Esophagus squamous epithelium (tissue), 5 donors: ENCODE measurements at regions not wholly inside any gene's neighbourhood (a gene's known extent, or its start where the extent isn't known, plus 50 kb on each side); places are given as distances from the start of the nearest gene placed in this dataset.

ENCODE experiments used
- DNase-seq: peaks from one replicate; lab custom pipeline; 2025; lab: John Stamatoyannopoulos, UW
- H3K27ac ChIP-seq, 4 donors: fragments of 200-600 bp; sonication (generic); one replicate each; pipeline ENCODE4 v1.5.1; 2016 to 2019; ENCODE audit warnings: mild to moderate bottlenecking in 1 of 4
- H3K27me3 ChIP-seq, 4 donors: fragments of 200-600 bp; sonication (generic); 1 replicate in 3 of 4; 2 replicates in 1 of 4; pipeline versions ENCODE4 v1.5.1 to v1.6.0; 2017 to 2021; ENCODE audit warnings: antibody characterized with exemption in 1 of 4
- H3K36me3 ChIP-seq, 3 donors: fragments of 200-600 bp; sonication (generic); one replicate each; pipeline ENCODE4 v1.5.1; 2016 to 2019
- H3K4me1 ChIP-seq, 3 donors: fragments of 200-600 bp; sonication (generic); one replicate each; pipeline ENCODE4 v1.5.1; 2017 to 2019
- H3K4me3 ChIP-seq, 4 donors: fragments of 200-600 bp; sonication (generic); 1 replicate in 3 of 4; 2 replicates in 1 of 4; pipeline ENCODE4 v1.5.1; 2016 to 2019; ENCODE audit warnings: mild to moderate bottlenecking in 2 of 4, moderate library complexity in 1 of 4
- H3K9me3 ChIP-seq, 3 donors: fragments of 200-600 bp; sonication (generic); one replicate each; pipeline ENCODE4 v1.5.1; 2016 to 2019
- CTCF ChIP-seq, 6 experiments: fragments of 450-650 bp in 4 of 6; fragments of 200-600 bp in 2 of 6; sonication (generic) in 2 of 6; IDR thresholded peaks; one replicate each; pipeline ENCODE4 v1.5.1; 2016 to 2019; ENCODE audit warnings: antibody characterized with exemption in 6 of 6, mild to moderate bottlenecking in 4 of 6, moderate library complexity in 4 of 6
- POLR2A ChIP-seq, 4 donors: fragments of 450-650 bp; IDR thresholded peaks; one replicate each; pipeline ENCODE4 v1.6.1; 2017; ENCODE audit warnings: antibody characterized with exemption in 4 of 4, mild to moderate bottlenecking in 4 of 4, moderate library complexity in 3 of 4
- WGBS, 2 donors: methylation state at CpG; one replicate each; pipeline ENCODE4 v1.1.5; 2018; 5-methylcytosine and 5-hydroxymethylcytosine counted together
- intact Hi-C: fragments of 100-400 bp; cut with DNase I; formaldehyde crosslinking; loops from one replicate; pipeline ENCODE4 v1.15.0; 2022
- donor health status: DM: yes; HTN: yes; CAD: no.

DNA sequence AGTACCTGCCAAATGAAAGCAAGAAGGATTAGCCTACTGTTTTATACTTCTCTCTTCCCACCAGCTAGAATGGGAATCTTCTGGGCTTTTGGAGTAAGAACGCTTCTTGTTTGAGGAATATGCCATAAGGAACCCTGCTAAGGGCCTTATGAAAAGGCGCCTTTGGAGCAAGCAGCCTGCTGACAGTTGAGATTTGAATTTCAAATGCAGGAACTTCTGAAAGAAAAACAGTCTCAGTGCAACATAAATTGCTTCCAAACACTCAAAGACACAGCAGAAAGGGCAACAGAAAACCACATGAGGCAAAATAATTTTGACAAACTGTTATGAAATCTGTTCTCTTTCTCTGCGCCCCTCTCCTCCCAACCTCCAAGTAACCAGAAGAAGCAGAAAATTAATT lies 149.4 kb upstream of the B3GAT2 start:
- Histone ChIP-seq H3K36me3 (no peaks in the 10 kb centered on the region), H3K4me3 (no peak overlapping the region), H3K4me1 (peaks cover 0 to 32% (median 0%) of the 10 kb centered on the region in 3 donors), H3K27ac (peak overlapping the region in 2 of 4 donors; percentile 32 to 45), H3K9me3 (no peaks in the 10 kb centered on the region), H3K27me3 (no peaks in the 10 kb centered on the region)
- 50 to 62% methylated on average over 3 of the region's 3 CpGs for WGBS, 2 donors
- TF ChIP-seq POLR2A (IDR thresholded peaks at IDR 0.05) (no peak), CTCF (IDR thresholded peaks at IDR 0.05) (no peak)
- DNase-seq: no peak
- intact Hi-C loops: no loop called here

GRCh38 chr6:71107911-71108420 lies 151.1 kb upstream of the B3GAT2 start:
- Histone ChIP-seq H3K27me3 (no peaks in the 10 kb centered on the region), H3K4me3 (peak overlapping the region in 2 of 4 donors; percentile 14 to 38), H3K4me1 (peaks cover 0 to 32% (median 0%) of the 10 kb centered on the region in 3 donors), H3K27ac (peak overlapping the region in 3 of 4 donors; percentile 5 to 49 (median 38)), H3K36me3 (no peaks in the 10 kb centered on the region), H3K9me3 (no peaks in the 10 kb centered on the region)
- DNase-seq: no peak
- WGBS, 2 donors: 2 to 9% methylated on average over 5 to 6 of the region's 6 CpGs
- intact Hi-C loops: no loop called here
- TF ChIP-seq POLR2A (IDR thresholded peaks at IDR 0.05) (no peak), CTCF (IDR thresholded peaks at IDR 0.05) (no peak)

DNA sequence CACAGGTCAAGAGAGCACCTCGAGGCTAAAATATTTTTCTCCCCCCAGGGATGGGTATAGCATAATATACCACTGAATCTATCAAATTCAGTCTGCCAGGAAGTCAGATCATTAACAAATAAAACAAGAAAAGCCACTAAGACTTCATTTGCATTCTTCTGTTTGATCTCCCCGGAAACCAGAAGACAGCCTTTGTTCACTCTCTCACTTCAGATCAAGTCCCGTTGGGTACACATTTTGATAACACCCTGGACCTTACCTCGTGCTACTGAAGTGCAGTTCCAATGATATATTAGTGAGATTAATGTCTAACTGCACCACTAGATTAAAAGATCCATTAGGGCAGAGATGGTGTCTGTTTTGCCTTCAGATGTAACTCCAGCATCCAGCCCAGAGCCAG lies 157.7 kb upstream of the B3GAT2 start:
- intact Hi-C loops: no loop called here
- H3K27me3 ChIP-seq: no peaks in the 10 kb centered on the region
- no peaks in the 10 kb centered on the region for H3K36me3 ChIP-seq
- peaks cover 0 to 4% (median 0%) of the 10 kb centered on the region in 3 donors for H3K9me3 ChIP-seq
- 20 to 34% methylated on average over 4 of the region's 4 CpGs for WGBS, 2 donors
- H3K27ac ChIP-seq: no peak overlapping the region
- no peak overlapping the region for H3K4me3 ChIP-seq
- peaks cover 0 to 6% (median 0%) of the 10 kb centered on the region in 3 donors for H3K4me1 ChIP-seq
- DNase-seq: no peak
- TF ChIP-seq POLR2A (IDR thresholded peaks at IDR 0.05) (no peak), CTCF (IDR thresholded peaks at IDR 0.05) (no peak)

DNA sequence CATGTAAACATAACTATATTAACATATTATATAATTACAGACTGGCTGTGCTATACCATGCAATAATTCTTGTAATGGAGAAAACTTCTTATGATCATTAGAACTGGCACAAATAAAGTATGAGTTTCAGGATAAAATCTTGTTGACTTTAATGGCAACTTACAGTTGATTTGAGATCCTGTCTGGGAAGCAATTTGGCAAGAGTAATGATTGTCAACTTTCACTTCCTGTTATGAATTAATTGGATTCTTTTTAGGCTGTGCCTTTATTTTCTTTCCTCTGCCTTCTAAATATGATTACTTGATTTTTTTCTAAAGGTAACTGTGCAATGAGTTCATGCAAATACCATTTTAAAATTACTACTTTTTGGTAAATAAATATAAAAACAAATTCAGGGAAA lies 158.1 kb upstream of the B3GAT2 start:
- Histone ChIP-seq H3K27ac (no peak overlapping the region), H3K4me3 (no peak overlapping the region), H3K4me1 (peaks cover 0 to 6% (median 0%) of the 10 kb centered on the region in 3 donors), H3K9me3 (peaks cover 0 to 4% (median 0%) of the 10 kb centered on the region in 3 donors), H3K27me3 (no peaks in the 10 kb centered on the region), H3K36me3 (no peaks in the 10 kb centered on the region)
- no peak for DNase-seq
- TF ChIP-seq POLR2A (IDR thresholded peaks at IDR 0.05) (no peak), CTCF (IDR thresholded peaks at IDR 0.05) (no peak)
- intact Hi-C loops: no loop called here

DNA sequence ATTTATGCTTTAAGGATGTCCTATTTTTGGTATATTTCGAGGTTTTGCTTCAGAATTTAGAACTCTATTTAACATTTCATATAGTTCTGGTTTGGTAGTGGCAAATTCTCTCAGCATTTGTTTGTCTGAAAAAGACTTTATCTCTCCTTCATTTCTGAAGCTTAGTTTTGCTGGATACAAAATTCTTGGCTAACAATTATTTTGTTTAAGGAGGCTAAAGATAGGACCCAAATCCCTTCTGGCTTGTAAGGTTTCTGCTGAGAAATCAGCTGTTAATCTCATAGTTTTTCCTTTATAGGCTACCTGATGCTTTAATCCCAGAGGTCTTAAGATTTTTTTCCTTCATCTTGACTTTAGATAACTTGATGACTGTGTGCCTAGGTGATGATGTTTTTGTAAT lies 162.7 kb upstream of the B3GAT2 start:
- Histone ChIP-seq H3K4me3 (no peak overlapping the region), H3K9me3 (peaks cover 0 to 9% (median 0%) of the 10 kb centered on the region in 3 donors), H3K36me3 (no peaks in the 10 kb centered on the region), H3K4me1 (peaks cover 0 to 6% (median 0%) of the 10 kb centered on the region in 3 donors), H3K27ac (no peak overlapping the region), H3K27me3 (no peaks in the 10 kb centered on the region)
- no peak for TF ChIP-seq POLR2A (IDR thresholded peaks at IDR 0.05)
- no peak for TF ChIP-seq CTCF (IDR thresholded peaks at IDR 0.05)
- no peak for DNase-seq
- intact Hi-C loops: no loop called here
- 35 to 64% methylated on average over 1 of the region's 1 CpG for WGBS, 2 donors
